Activated naive CD8-positive, alpha-beta T cell treated with anti-CD3 and anti-CD28 coated beads, Interleukin-2, amount 50 U/mL, for 24 hours (primary cell): ENCODE measurements at regions not wholly inside any gene's neighbourhood (a gene's known extent, or its start where the extent isn't known, plus 50 kb on each side); places are given as distances from the start of the nearest gene placed in this dataset.

ENCODE experiments used
- ATAC-seq: fragments of 150-1000 bp; cut with Tn5 transposase; one replicate; pipeline ENCODE4 v1.10.0; 2021
- DNase-seq: peaks from one replicate; pipeline ENCODE4 v3.0.0; 2021
- H3K27ac Mint-ChIP-seq: one replicate; pipeline ENCODE4 v1.8.0; 2021; ENCODE audit warnings: mild to moderate bottlenecking, mixed read lengths
- H3K27me3 Mint-ChIP-seq: one replicate; pipeline ENCODE4 v1.8.0; 2021; ENCODE audit warnings: mixed read lengths
- H3K36me3 Mint-ChIP-seq: one replicate; pipeline ENCODE4 v1.8.0; 2021; ENCODE audit warnings: low read depth, mixed read lengths
- H3K4me1 Mint-ChIP-seq: one replicate; pipeline ENCODE4 v1.8.0; 2021; ENCODE audit warnings: mixed read lengths
- H3K4me3 Mint-ChIP-seq: one replicate; pipeline ENCODE4 v1.8.0; 2021; ENCODE audit warnings: mild to moderate bottlenecking, moderate library complexity, mixed read lengths
- H3K9me3 Mint-ChIP-seq: one replicate; pipeline ENCODE4 v1.8.0; 2021; ENCODE audit warnings: mixed read lengths

DNA sequence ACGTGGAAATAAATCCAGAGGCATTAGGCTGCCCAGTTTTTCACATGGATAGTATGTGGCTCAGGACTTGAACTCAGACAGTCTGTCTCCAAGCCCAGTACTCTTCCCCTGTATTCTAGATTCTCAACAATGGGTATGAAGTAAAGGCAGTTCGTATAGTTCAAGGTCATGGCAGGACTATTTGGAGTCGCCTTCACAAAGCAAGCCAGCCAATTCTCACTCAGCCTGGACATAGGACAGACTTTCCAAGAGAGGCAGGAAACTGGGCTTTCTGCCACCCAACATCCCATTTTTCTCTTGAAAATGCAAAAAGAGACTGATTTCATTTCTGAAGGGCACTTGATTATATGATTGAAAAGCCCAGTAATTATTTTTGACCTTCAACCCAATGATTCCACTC lies 111.0 kb downstream of the EDN1 start:
- Mint-ChIP-seq H3K4me3 (no peak overlapping the region), H3K9me3 (no peaks in the 10 kb centered on the region), H3K36me3 (no peaks in the 10 kb centered on the region), H3K27me3 (no peaks in the 10 kb centered on the region), H3K27ac (no peak overlapping the region), H3K4me1 (no peaks in the 10 kb centered on the region)
- ATAC-seq = no peak
- DNase-seq = no peak

- Mint-ChIP-seq H3K27ac (no peak overlapping the region), H3K4me1 (no peaks in the 10 kb centered on the region), H3K27me3 (peaks cover 2% of the 10 kb centered on the region), H3K9me3 (no peaks in the 10 kb centered on the region), H3K36me3 (no peaks in the 10 kb centered on the region), H3K4me3 (no peak overlapping the region)
- no peak for ATAC-seq
- DNase-seq = no peak
Observed at GRCh38 chr6:12403201-12403826, 113.2 kb downstream of the EDN1 start.

DNA sequence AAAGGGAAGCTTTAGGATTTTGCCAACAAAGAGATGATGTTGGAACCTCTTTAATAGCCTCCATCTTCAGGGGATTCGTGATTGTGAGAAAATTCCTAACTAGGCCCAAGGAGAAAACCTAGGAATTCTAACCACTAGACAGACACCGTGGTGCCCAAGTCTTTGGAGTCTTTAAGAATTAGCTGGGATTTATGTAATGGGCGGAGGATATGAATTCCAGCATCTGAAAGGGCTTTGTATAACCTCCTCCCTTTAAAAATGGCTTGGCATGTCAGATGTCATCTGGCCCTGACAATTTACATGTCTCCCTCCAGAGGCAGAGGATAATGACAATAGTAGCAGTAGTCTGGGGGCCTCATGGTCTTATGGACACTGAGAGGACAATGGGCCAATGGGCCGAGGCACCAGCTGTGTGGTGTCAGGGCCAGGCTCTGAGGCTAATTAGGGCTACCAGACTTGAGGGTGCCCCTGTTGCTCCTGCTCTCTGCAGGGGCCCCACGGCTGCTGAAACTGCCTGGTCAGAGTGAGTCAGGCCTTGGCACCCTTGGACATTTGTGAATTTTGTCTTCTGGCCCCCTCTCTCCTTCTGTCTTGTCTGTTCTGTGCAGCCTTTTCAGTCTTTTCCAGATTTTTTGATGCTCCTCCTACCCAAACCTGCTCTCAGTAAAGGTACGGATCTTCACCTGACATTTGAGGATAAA lies 113.9 kb downstream of the EDN1 start:
- no peak overlapping the region for H3K27ac Mint-ChIP-seq
- no peaks in the 10 kb centered on the region for H3K36me3 Mint-ChIP-seq
- H3K4me3 Mint-ChIP-seq = no peak overlapping the region
- ATAC-seq (no peak), DNase-seq (no peak)
- H3K9me3 Mint-ChIP-seq = no peaks in the 10 kb centered on the region
- peaks cover 3% of the 10 kb centered on the region for H3K27me3 Mint-ChIP-seq
- H3K4me1 Mint-ChIP-seq = no peaks in the 10 kb centered on the region

- ATAC-seq (no peak), DNase-seq (no peak)
- Mint-ChIP-seq H3K36me3 (no peaks in the 10 kb centered on the region), H3K27me3 (peaks cover 3% of the 10 kb centered on the region), H3K27ac (no peak overlapping the region), H3K4me3 (no peak overlapping the region), H3K9me3 (no peaks in the 10 kb centered on the region), H3K4me1 (no peaks in the 10 kb centered on the region)
Observed at GRCh38 chr6:12404651-12405050, 114.5 kb downstream of the EDN1 start.

- ATAC-seq (no peak), DNase-seq (no peak)
- no peaks in the 10 kb centered on the region for H3K36me3 Mint-ChIP-seq
- no peak overlapping the region for H3K4me3 Mint-ChIP-seq
- H3K27me3 Mint-ChIP-seq = peaks cover 8% of the 10 kb centered on the region
- no peaks in the 10 kb centered on the region for H3K4me1 Mint-ChIP-seq
- no peaks in the 10 kb centered on the region for H3K9me3 Mint-ChIP-seq
- no peak overlapping the region for H3K27ac Mint-ChIP-seq
Observed at GRCh38 chr6:12408752-12409151, 118.6 kb downstream of the EDN1 start.

DNA sequence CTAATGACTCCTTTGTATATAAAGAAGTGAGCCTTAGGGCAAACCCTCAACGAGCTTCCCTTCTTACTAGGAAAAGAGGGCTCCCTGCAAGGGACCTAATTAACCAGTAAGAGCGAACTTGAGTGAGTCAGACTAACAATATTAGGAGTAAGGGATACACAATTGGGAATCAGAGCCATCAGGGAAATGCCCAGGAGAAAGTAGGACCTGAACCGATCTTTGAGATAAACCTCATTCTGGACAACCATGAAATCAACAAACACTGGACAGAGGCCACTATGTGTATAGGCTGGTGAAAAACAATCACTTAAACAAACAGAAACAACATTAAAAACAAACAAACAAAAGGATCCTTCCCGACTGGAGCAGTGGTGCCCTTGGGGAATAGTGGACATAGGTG lies 120.8 kb downstream of the EDN1 start:
- Mint-ChIP-seq H3K4me3 (no peak overlapping the region), H3K27me3 (peaks cover 8% of the 10 kb centered on the region), H3K4me1 (no peaks in the 10 kb centered on the region), H3K27ac (no peak overlapping the region), H3K36me3 (no peaks in the 10 kb centered on the region), H3K9me3 (no peaks in the 10 kb centered on the region)
- ATAC-seq = no peak
- no peak for DNase-seq

DNA sequence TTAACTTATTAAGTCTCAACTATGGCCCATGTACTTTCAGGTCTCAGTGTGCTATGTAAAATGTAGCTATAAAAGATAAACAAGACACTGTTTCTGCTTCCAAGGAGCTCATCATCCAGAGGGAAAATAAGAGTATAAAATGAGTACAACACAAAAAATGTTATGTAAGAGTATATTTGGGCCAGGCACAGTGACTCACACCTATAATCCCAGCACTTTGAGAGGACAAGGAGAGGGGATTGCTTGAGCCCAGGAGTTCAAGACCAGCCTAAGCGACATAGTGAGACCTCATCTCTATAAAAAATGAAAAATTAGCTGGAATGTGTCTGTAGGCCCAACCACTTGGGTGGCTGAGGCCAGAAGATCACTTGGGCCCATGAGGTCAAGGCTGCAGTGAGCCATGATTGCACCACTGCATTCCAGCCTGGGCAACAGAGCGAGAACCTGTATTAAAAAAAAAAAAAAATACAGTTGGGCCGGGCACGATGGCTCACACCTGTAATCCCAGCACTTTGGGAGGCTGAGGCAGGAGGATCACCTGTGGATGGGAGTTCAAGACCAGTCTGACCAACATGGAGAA lies 124.0 kb downstream of the EDN1 start:
- DNase-seq (no peak), ATAC-seq (no peak)
- H3K4me1 Mint-ChIP-seq = no peaks in the 10 kb centered on the region
- no peaks in the 10 kb centered on the region for H3K9me3 Mint-ChIP-seq
- H3K36me3 Mint-ChIP-seq = no peaks in the 10 kb centered on the region
- no peak overlapping the region for H3K27ac Mint-ChIP-seq
- H3K27me3 Mint-ChIP-seq = peaks cover 5% of the 10 kb centered on the region
- no peak overlapping the region for H3K4me3 Mint-ChIP-seq

- no peaks in the 10 kb centered on the region for H3K36me3 Mint-ChIP-seq
- no peaks in the 10 kb centered on the region for H3K4me1 Mint-ChIP-seq
- peaks cover 4% of the 10 kb centered on the region for H3K27me3 Mint-ChIP-seq
- no peak overlapping the region for H3K4me3 Mint-ChIP-seq
- no peak overlapping the region for H3K27ac Mint-ChIP-seq
- no peaks in the 10 kb centered on the region for H3K9me3 Mint-ChIP-seq
- ATAC-seq = no peak
- DNase-seq = no peak
Observed at GRCh38 chr6:12415980-12416598, 125.9 kb downstream of the EDN1 start.

GRCh38 chr6:12417191-12417590 lies 127.0 kb downstream of the EDN1 start:
- no peaks in the 10 kb centered on the region for H3K27me3 Mint-ChIP-seq
- H3K27ac Mint-ChIP-seq = no peak overlapping the region
- ATAC-seq (no peak), DNase-seq (no peak)
- no peaks in the 10 kb centered on the region for H3K9me3 Mint-ChIP-seq
- H3K36me3 Mint-ChIP-seq = no peaks in the 10 kb centered on the region
- H3K4me3 Mint-ChIP-seq = no peak overlapping the region
- H3K4me1 Mint-ChIP-seq = no peaks in the 10 kb centered on the region

DNA sequence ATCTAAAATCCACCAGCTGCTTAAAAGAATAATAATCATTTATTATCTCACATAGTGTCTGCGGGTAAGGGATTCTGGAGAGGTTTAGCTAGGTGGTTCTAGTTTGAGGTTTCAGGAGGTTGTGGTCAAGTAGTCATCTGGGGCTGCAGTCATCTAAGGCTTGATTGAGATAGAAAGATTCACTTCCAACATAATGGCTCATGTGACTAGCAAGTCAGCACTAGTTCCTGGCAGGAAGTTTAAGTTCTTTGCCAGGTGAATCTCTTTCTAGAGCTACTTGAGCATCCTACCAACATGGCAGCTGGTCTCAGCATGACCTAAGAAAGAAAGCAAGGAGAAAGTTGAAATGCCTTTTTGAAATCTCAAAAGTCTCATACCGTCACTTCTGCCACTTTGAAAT lies 128.8 kb downstream of the EDN1 start:
- H3K36me3 Mint-ChIP-seq = no peaks in the 10 kb centered on the region
- H3K27ac Mint-ChIP-seq = no peak overlapping the region
- no peaks in the 10 kb centered on the region for H3K9me3 Mint-ChIP-seq
- ATAC-seq (no peak), DNase-seq (no peak)
- no peak overlapping the region for H3K4me3 Mint-ChIP-seq
- H3K27me3 Mint-ChIP-seq = no peaks in the 10 kb centered on the region
- no peaks in the 10 kb centered on the region for H3K4me1 Mint-ChIP-seq

- H3K27ac Mint-ChIP-seq = no peak overlapping the region
- no peak overlapping the region for H3K4me3 Mint-ChIP-seq
- no peak for DNase-seq
- ATAC-seq = no peak
- no peaks in the 10 kb centered on the region for H3K27me3 Mint-ChIP-seq
- no peaks in the 10 kb centered on the region for H3K4me1 Mint-ChIP-seq
- no peaks in the 10 kb centered on the region for H3K9me3 Mint-ChIP-seq
- H3K36me3 Mint-ChIP-seq = no peaks in the 10 kb centered on the region
Observed at GRCh38 chr6:12419631-12420272, 129.6 kb downstream of the EDN1 start.

- Mint-ChIP-seq H3K4me1 (no peaks in the 10 kb centered on the region), H3K36me3 (no peaks in the 10 kb centered on the region), H3K4me3 (no peak overlapping the region), H3K9me3 (no peaks in the 10 kb centered on the region), H3K27me3 (no peaks in the 10 kb centered on the region), H3K27ac (no peak overlapping the region)
- DNase-seq (no peak), ATAC-seq (no peak)
Observed at GRCh38 chr6:12420626-12421025, 130.5 kb downstream of the EDN1 start.

DNA sequence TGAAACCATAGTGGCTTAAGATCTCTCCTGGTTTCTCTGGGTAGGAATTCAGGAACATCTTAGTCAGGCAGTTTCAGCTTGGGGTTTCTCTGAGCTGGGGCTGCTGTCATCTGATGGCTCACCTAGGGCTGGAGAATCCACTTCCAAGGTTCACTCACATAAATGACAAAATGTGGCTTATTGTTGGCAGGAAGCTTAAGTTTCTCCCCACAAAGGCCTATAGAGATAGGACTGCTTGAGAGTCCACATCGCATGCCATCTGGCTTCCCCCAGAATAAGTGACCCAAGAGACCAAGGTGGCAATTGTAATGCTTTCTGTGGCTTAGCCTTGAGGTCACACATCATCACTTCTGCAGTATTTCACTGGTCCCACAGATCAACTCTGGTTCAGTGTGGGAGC lies 131.4 kb downstream of the EDN1 start:
- H3K4me1 Mint-ChIP-seq = no peaks in the 10 kb centered on the region

DNA sequence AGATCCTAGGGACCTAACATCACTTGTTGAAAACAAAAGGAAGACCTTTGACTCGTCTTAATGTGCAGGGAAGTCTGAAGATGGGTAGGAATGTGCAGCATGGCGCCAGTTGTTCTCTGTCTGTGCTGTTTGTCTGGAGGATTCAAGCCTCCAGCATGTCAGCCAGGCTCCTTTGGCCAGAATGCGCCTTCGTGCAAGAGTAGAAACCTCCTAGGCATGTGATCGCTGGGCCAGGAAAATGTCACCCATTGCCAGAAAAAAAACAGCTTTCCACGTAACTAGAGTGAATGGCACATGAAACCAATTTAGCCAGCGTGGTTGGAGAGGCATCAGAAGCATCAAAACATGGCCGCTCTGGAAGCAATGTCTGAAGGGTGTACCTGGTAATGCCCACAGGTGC lies 132.7 kb downstream of the EDN1 start:
- Mint-ChIP-seq H3K27me3 (no peaks in the 10 kb centered on the region), H3K9me3 (no peaks in the 10 kb centered on the region), H3K4me3 (no peak overlapping the region), H3K4me1 (no peaks in the 10 kb centered on the region), H3K36me3 (no peaks in the 10 kb centered on the region), H3K27ac (no peak overlapping the region)
- ATAC-seq (no peak), DNase-seq (no peak)

More for the DNA sequence above, 131.4 kb downstream of the EDN1 start:
- H3K36me3 Mint-ChIP-seq = no peaks in the 10 kb centered on the region
- no peaks in the 10 kb centered on the region for H3K9me3 Mint-ChIP-seq
- H3K4me3 Mint-ChIP-seq = no peak overlapping the region
- DNase-seq = no peak
- H3K27me3 Mint-ChIP-seq = no peaks in the 10 kb centered on the region
- H3K27ac Mint-ChIP-seq = no peak overlapping the region
- ATAC-seq = no peak

- DNase-seq (no peak), ATAC-seq (no peak)
- H3K4me1 Mint-ChIP-seq = no peaks in the 10 kb centered on the region
- no peaks in the 10 kb centered on the region for H3K27me3 Mint-ChIP-seq
- no peaks in the 10 kb centered on the region for H3K36me3 Mint-ChIP-seq
- no peak overlapping the region for H3K27ac Mint-ChIP-seq
- H3K9me3 Mint-ChIP-seq = no peaks in the 10 kb centered on the region
- no peak overlapping the region for H3K4me3 Mint-ChIP-seq
Observed at GRCh38 chr6:12423832-12424231, 133.7 kb downstream of the EDN1 start.
